ENCODE measurements at regions not wholly inside any gene's neighbourhood (a gene's known extent, or its start where the extent isn't known, plus 50 kb on each side); places are given as distances from the start of the nearest gene placed in this dataset.
"Not testable (repeated sequence)": the region's sequence is repeated elsewhere in the genome, so short reads cannot be mapped to it uniquely, and the experiment has no call there.

DNA sequence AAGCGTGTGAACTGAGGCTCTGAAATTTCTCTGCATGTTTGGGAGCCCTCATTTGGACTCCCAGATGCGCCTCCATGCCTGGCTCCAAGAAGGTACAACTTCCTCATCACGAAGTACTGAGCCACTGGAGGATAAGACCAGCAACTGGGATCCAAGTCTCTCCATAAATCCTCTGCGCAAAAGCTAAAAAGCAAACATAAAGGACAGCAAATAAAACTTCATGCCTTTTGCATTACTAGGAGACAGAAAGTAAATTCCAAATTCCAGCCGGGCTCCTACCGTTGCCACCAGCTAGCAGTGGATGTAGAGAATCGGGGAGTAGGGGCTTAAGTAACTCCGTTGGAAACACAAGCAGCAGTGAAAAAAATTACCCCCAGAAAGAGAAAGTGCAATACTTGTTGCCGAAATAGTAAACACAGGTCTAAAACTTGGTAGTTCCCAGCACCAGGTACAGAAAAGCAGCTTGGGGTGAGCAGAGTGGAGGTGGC, 477.1 kb upstream of the TENM3 start:
- no peak for DNase-seq
- ATAC-seq (ENCODE audit: poor library complexity): no peak
- intact Hi-C loops (cut with DNase I): no loop called here

DNA sequence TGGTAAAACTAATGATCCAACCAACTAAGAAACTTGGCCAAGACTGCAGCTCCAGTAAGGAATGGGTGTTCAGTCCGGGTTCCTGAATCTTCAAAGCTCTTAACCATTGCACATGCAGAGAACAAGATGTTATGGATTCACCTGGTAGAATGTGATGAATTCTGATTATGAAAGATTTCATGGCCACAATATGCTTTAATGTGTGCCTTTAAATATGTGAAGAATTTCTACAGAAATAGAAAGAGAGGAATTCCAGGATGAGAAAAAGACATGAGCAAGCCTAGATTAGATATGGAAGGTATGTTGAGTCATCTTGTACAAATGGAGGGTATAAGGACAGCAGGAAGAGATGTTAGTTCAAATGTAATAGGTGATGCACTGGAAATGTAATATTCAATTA, 472.2 kb upstream of the TENM3 start:
- intact Hi-C loops (cut with DNase I): no loop called here
- DNase-seq: no peak
- no peak for ATAC-seq (ENCODE audit: poor library complexity)

DNA sequence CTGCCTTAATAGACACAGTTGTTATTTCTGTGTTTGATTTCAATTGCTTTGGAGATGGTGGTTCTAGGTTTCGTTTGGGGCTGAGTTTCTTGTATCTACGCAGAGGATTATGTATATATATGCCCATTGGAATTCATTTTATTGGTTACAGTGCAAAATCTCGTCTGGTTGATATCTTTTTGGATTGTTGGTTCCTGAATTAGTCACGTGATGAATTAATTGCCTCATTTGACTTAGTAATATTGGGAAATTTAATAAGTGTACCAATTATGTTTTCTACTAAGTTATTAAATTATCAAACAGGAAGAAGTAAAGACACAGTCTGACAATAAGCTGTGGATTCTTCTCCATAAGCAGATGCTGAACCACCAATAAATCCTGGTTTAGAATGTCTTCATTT, 467.9 kb upstream of the TENM3 start:
- no peak for DNase-seq
- intact Hi-C loops (cut with DNase I): no loop called here
- no peak for ATAC-seq (ENCODE audit: poor library complexity)

DNA sequence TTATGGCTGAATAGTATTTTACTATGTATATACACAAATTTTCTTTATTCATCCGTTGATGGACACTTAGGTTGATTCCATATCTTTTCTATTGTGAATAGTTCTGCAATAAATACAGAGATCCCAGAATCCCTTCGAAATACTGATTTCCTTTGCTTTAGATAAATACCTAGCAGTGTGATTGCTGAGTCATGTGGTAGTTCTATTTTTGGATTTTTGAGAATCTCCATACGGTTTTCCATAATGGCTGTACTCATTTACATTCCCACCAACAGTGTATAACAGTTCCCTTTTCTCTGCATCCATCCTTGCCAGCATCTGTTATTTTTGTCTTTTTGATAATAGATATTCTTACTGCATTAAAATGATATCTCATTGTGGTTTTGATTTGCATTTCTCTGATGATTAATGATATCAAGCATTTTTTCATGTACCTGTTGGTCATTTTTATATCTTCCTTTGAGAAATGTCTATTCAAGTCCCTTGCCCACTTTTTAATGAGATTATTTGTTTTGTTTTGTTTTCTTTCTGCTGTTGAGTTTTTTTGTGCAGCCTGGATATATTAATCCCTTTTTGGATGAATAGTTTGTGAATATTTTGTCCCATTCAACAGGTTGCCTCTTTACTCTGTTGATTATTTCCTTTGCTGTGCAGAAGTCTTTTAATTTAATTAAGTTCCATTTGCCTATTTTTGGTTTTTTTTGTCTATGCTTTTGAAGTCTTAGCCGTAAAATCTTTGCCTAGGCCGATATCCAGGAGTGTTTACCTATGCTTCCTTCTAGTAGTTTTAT, 466.7 kb upstream of the TENM3 start:
- DNase-seq: no peak
- intact Hi-C loops (cut with DNase I): no loop called here
- no peak for ATAC-seq (ENCODE audit: poor library complexity)

DNA sequence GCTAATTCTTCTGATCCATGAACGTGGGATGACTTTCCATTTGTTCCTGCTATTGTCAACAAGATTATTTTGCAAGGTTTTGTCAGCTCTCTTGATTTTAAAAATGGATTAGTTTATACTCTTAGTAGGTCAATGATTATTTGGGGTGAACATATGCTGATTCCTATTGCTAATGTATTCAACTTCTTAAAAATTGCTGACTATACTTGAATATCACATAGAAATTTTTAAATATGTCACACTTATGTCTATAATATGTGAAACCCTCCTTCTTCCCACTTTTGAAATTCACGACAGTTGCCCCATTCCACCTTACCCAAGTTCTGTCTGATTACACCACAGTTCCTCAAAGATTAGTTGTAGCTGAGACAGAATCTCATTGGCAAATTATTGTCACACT, 465.7 kb upstream of the TENM3 start:
- no peak for ATAC-seq (ENCODE audit: poor library complexity)
- DNase-seq: no peak
- intact Hi-C loops (cut with DNase I): no loop called here

DNA sequence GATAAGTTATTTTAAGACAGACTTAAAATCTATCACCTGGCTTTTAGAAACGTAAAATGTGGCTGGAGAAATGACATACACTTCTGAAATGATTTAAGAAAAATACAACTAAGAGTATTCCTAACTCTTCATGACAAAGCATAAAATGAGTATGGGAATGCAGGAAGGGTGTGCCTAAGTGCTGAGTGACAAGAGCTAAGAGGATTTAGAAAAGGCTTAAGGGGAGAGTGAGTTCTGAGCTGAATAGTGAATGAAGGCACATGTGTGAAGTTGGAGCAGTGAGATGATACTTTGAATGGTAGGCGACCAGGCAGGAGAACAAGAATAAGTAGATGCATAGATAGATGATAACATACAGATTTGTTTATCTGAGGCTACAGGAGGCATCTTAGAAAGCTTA, 458.3 kb upstream of the TENM3 start:
- intact Hi-C loops (cut with DNase I): no loop called here
- ATAC-seq (ENCODE audit: poor library complexity) (no peak), DNase-seq (no peak)

DNA sequence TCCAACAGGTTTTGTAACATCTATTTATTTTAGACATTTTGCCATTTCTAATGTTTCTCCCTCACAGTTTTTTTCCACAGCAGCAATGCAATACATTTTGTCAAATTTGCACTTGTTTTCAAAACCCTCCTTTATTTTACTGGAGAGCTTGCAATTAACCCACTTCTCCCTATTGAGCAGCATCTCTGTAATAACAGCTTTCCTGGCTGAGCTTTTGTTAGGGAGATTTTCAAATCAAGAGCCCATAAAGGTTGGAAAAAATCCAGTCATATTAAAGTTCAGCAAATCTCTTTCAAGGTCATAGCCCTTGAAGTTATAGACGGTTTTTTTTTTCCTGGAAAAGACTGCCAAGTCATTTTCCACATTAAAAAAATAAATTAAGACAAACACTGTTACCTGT, 450.6 kb upstream of the TENM3 start:
- DNase-seq (no peak), ATAC-seq (ENCODE audit: poor library complexity) (no peak)
- intact Hi-C loops (cut with DNase I): no loop called here

DNA sequence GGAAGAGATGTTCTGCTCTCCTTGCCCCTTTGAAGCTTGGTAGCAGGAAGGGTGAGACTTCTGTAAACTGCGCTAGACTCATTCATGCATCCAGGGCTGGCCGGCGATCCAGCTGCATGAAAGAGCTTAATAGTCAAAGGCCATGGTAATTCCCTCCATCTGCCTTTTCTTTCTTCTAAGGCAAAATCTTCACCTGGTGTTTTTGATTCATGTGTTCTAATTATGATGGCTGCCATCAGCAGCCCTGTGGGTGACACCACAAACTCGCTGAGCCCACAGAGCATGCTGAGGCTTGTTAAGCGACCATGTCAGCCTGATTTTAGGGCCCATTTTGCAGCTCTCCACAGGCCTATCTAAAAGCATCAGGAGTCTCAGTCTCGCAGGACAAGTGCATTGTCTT, 450.1 kb upstream of the TENM3 start:
- ATAC-seq (ENCODE audit: poor library complexity): no peak
- intact Hi-C loops (cut with DNase I): no loop called here
- DNase-seq: no peak

DNA sequence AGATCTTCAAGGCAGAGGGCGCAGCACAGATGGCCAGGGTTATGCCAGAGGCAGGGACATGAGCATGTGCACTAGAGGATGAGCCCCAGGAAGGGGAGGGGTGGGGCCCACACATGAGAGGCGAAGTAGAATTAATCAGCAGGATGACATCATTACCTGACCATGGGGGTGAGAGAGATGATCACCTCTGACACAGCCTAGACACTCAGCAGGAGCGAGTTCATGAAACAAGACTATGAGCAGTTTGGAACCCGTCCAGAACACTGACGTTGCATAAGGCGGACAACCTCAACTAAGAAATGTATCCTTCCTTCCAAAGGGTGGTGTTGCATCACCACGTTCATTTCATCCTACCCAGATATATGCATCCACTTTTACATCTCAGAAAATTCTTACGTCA, 446.7 kb upstream of the TENM3 start:
- ATAC-seq (ENCODE audit: poor library complexity) (no peak), DNase-seq (no peak)
- intact Hi-C loops (cut with DNase I): no loop called here

DNA sequence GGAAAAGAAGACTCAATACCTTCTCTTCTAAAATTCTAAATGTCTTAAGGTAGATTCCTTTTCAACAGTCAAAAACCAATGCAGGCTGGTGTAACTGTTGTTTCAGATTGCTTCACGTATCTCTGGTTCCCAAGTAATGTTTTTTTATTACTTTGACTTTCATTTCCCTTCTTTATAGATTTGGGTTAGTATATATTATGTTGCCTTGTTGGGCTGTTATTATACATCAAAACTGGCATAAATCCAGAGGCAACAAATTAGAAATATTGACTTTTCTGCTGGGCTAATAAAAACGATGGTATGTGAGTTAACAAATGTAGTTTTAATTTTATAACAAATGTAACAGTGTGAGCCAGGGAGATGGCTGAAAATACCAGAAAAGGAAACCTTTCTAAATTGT, 444.7 kb upstream of the TENM3 start:
- intact Hi-C loops (cut with DNase I): no loop called here
- ATAC-seq (ENCODE audit: poor library complexity) (no peak), DNase-seq (no peak)

DNA sequence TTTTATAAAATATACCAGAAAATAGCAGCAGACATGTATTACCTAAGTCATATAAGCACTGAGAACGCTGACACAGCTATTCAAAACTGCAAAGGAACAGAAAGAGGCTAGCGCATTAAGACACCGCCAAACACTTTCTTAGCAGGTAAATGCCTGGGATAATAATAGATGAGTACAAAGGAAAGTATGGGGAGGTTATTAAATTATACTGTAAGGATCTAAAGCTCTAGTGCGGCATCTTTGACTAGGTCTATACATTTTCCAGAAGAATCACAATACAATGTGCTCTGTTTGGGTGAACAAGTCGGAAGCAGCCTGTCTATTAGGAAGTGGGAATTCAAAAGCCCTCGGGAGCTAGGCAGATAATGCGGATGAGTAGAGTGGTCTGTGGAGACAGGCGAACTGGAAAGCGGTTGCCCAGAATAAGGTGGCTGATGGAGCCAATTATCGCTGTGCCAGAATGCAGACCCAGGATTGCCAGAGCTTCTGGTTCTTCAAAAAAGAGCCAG, 443.6 kb upstream of the TENM3 start:
- intact Hi-C loops (cut with DNase I): no loop called here
- DNase-seq (no peak), ATAC-seq (ENCODE audit: poor library complexity) (no peak)

DNA sequence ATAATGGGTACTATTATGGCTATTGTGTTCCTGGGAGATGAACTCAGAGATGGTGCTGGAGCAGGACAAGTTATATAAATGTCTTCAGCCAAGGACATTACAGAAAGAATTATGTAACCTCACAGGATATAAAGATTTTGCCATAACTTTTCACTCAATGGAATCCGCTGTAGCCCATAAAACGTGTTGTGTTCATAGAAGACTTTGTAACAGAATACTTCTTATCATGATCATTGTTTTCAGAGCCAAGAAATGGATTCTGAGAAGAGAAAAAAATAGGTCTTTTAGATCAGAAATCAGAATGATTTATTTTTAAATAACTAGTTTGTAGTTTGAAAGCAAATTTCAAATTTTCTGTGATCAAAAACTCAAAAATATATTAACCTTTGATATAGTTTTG, 441.0 kb upstream of the TENM3 start:
- intact Hi-C loops (cut with DNase I): no loop called here
- ATAC-seq (ENCODE audit: poor library complexity): no peak
- DNase-seq: no peak

DNA sequence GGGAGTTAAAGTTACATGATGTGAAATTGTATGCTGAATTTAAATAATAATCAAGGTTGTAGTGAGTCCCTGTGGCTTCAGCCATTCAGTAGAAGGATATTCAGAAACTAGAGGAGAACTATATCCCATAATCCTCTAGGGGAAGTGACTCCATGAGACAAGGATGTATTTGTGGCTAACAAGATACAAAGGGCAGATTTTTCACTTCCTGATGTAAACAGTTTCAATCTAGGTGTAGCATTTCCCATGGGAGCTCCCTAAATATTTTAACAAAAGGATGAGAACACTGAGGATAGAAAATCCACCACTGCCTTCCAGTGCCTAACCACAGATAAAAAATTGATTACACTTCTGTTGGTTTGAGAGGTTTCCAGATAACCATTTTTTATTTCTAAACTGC, 435.4 kb upstream of the TENM3 start:
- DNase-seq (no peak), ATAC-seq (ENCODE audit: poor library complexity) (no peak)
- intact Hi-C loops (cut with DNase I): no loop called here

DNA sequence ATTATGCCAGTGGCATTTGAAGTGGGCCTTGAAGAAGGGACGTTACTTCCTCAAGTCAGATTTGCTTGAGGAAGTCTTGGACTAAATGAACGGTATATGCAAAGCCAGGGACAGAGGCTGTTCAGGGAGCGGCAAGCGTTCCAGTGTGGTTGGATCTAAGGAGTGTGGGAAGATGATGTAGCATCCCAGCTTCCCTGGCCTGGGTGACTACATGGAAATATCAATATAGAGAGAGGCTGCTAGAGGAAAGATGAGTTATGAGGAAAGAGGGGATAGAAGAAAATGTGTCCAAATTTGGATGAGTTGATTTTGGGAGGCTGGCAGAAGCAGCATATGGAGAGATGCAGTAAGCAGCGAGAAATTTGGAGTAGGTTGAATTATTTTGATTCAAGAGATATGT, 432.5 kb upstream of the TENM3 start:
- intact Hi-C loops (cut with DNase I): no loop called here
- DNase-seq: no peak
- ATAC-seq (ENCODE audit: poor library complexity): no peak

DNA sequence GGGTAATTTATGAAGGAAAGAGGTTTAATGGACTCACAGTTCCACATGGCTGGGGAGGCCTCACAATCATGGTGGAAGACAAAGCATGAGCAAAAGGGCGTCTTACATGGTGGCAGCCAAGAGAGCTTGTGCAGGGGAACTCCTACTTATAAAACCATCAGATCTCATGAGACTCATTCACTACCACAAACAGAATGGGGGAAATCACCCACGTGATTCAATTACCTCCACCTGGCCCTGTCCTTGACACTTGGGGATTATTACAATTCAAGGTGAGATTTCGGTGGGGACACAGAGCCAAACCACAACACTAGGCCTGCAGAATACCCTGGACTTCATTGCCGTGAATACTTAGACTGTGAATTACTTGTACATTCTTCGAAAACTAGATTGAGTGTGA, 431.7 kb upstream of the TENM3 start:
- intact Hi-C loops (cut with DNase I); ATAC-seq (ENCODE audit: poor library complexity); DNase-seq: not testable (repeated sequence)

DNA sequence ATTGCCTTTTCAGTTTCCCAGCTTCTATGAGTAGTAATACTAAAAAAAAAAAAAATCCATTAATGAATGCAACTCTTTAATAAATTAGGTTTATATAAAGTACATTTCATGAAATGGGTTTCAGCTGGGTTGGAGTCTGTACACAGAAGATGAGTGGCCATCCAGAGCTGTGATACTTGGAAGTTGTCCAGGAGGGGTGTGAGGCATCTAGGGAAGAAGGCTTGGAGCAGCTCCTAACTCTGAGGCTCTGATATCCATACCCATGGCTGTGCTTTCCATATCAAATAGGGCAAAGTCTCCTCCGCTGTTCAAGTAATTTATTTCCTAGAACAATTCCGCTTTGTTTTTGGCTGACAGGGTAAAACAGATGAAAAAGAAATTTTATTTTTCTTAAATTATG, 423.3 kb upstream of the TENM3 start:
- no peak for DNase-seq
- intact Hi-C loops (cut with DNase I): no loop called here
- no peak for ATAC-seq (ENCODE audit: poor library complexity)

DNA sequence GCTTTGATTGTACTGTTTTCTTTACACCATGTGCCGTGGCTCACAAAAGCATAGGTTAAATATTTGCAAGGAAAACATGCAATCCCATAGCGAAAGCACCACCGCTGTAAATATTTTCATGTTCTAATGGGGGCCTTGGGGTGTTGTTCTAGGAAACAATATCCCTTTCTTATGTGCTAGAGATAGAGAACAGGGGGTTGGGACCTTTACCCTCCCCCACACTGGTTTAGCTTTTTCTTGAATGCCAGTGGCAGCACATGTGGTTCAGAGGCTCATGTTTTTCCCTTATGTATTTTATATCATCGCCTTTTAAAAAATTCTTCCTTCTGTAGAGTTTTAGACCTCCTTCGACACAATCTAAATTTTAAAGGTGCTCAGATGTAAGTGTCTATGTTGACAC, 422.6 kb upstream of the TENM3 start:
- DNase-seq: no peak
- intact Hi-C loops (cut with DNase I): no loop called here
- ATAC-seq (ENCODE audit: poor library complexity): no peak

DNA sequence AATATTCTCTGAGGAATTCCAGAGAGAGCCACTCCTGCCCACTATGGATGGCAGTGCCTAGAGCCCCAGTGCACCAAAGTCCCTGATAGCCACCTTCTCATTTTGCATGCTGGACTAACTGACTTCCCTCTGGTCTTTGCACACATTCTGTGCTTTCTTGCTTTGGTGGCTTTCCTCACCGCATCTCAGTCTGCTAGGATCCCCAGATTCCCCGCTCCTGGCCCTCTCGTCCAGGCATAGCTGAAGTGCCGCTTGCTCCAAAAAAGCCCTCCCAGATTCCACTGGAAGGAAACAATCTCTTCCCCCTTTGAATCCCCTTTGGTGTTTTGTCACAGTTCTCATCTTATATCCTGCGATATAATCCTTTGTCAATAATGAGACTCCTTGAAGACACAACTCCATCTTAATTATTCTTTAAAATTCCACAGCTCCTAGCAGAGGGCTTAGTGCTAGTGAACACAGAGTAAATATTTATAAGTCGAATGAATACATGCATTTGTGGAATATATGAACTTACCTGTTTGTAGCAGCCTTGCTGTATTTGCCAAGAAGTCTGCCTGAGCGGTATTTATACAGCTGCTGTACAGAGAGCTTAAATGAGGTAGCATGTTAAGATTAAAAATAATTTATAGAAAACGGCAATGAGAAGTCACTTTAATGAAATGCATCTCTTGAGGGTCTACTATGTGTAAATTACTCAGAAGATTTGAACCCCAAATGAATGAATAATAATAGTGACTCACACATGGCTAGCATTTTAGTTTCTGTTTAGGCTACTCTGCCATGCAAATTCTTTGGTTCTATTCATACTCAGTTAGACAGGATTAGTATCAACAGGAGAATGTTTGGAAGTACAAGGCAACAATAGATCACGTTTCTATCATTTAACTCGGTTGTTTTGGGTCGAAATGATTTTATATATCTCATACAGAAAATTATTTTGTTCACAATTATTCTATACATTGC, 421.9 kb upstream of the TENM3 start:
- ATAC-seq (ENCODE audit: poor library complexity): no peak
- DNase-seq: no peak
- intact Hi-C loops (cut with DNase I): no loop called here

DNA sequence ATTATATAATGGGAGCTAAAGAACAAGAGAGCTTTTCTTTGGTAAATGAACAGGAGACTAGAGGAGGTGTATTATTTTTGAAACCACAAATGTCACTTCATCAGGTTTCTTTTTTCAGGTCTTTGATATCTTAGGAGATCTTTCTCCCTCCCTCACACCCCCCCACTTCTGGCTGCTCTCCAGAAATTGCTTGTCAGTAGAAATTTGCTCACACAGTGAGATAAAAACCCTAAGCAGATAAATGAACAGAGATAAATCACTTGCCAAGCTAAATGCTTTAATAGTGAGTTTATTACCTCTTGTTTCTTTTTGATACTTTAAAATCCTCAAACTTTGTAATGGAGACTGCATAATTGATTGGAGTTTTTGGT, 421.2 kb upstream of the TENM3 start:
- ATAC-seq (ENCODE audit: poor library complexity) (no peak), DNase-seq (no peak)
- intact Hi-C loops (cut with DNase I): no loop called here

DNA sequence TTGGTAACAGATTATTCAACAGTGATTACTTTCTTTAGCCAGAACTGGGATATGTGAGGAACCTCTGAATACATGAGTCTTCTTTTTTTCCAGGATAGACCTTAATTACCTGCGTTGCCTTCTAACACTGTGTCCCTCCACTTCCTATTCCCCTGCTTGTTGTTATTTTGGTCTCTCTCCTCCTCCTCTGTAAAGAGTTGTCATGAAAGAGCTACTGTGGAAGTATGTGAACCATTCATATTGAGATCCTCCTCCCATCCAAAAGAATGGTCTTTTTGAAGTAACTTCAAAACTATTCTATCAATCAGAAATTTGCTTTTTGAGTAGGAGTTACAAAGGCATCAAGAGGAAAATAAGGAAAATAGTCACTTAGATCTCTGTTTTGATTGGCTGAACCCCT, 420.0 kb upstream of the TENM3 start:
- intact Hi-C loops (cut with DNase I): no loop called here
- no peak for DNase-seq
- ATAC-seq (ENCODE audit: poor library complexity): no peak

Measured in Right ventricle myocardium superior (tissue), 1 donor.